ENCODE measurements at regions not wholly inside any gene's neighbourhood (a gene's known extent, or its start where the extent isn't known, plus 50 kb on each side); places are given as distances from the start of the nearest gene placed in this dataset.

GRCh38 chr18:39549144-39549543 lies 1983.5 kb upstream of the CELF4 start:
- DNase-seq (ENCODE audit: low read depth): no peak

DNA sequence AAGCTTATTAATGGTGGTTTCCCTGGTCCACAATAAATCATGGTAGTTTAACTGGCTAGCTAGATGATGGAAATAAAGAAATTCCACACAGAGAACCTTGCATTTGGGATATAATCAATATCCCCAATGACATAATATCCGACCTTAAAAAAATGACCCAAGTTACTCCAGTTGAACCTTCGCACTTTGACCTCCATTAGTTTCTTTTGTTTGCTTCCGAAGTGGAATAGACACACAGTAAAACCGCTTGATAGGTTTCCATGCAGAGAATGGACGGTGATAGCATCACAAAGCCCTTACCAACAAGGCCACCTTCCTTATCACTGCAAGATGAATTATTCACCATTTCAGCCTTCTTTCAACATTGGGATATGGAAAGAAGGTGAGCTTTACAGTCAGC lies 1966.1 kb upstream of the CELF4 start:
- DNase-seq (ENCODE audit: low read depth): no peak

DNA sequence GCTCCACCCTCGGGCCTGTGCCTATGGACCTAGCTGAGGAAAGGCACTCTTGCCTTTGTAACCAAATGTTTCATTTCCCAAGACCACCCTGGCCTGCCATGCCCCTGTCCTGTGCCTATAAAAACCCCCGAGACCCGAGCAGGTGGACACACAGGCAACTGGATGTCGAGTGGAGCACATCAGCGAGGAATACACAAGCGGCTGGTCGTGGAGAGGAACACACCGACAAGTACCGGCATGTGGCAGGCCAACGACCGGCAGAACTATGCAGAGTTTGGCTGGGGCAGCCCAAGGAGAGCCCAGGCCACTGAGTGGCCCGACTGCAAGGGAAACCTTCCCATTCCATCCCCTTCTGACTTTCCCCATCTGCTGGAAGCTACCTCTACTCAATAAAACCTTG lies 1963.8 kb upstream of the CELF4 start:
- no peak for DNase-seq (ENCODE audit: low read depth)

DNA sequence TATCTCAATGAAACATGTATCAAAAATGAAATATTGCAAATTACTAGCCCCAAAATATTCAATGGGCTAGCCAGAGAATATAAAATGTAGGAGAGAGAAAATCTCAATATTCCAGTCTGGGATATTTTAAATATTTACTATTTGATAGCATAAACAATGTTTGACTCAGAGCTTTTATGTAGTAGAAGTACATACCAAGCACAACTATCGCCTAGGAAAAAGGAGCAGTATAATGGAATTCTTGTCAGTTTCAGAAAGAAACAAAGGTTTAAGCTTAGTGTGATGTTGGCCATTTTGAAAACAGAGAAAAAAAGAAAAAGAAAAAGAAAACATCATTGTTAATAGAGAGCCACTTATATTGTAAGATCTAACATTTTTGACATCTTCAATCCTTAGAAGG lies 1961.9 kb upstream of the CELF4 start:
- DNase-seq (ENCODE audit: low read depth): no peak

DNA sequence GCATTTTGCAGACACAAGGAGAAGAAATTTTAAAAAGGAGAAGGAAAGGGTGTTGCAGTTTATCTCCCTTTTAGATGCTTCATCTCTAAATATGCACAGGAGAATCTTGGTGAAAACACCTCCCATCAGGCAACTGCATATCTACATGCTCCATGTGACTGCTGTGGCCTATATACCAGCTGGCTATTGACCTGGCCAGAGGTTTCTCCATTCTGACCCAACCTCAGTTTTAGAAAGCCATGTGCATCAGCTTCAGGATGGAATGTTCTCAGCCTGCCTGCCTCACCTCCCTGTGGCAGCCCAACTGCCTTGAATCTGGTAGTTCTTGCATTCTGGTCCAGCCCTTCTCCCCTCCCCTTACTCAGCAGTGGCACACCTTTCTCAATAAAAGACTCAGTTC lies 1958.8 kb upstream of the CELF4 start:
- no peak for DNase-seq (ENCODE audit: low read depth)

DNA sequence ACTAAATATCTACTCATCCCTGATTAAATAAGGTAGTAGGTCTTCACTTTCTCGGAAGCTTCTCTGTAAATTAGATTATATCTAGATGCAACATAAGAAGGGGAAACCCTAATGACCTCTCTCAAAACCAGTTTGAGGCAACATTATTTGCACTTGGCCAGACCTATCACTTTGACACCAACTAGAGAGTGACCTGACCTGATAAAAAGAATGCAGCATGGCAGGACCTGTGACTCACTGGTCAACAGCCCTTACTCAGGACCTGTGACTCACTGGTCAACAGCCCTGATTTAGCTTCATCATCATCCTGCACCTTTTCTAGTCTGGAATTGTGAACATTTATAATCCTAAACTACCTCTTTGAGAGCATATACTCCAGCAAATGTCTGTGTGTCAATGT lies 1957.7 kb upstream of the CELF4 start:
- DNase-seq (ENCODE audit: low read depth): peak; percentile 87

- DNase-seq (ENCODE audit: low read depth): peak; percentile 57
Measured at GRCh38 chr18:39521164-39521563, 1955.6 kb upstream of the CELF4 start.

GRCh38 chr18:39519741-39520140 lies 1954.1 kb upstream of the CELF4 start:
- peak; percentile 13 for DNase-seq (ENCODE audit: low read depth)

DNA sequence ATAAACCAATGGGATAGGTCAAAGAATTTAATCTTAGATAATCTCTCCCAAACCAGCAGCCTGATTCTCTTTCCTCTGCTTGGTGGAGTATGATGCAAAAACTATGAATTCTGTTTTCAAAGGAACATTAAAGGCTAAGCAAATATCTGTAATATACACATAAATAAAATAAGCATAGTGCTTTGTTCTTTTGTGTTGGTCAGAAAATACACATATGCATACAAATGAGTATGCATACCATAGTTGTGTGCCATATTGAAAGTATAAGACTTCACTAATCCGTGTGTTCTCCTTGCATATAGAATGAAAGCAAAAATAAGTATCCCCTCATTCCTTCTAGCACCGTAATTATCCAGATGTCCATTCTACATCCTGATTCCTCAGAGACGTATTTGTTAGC lies 1949.7 kb upstream of the CELF4 start:
- no peak for DNase-seq (ENCODE audit: low read depth)

- DNase-seq (ENCODE audit: low read depth): no peak
Measured at GRCh38 chr18:39513186-39513585, 1947.6 kb upstream of the CELF4 start.

- DNase-seq (ENCODE audit: low read depth): no peak
Measured at GRCh38 chr18:39506581-39507330, 1941.2 kb upstream of the CELF4 start.

GRCh38 chr18:39500306-39500705 lies 1934.7 kb upstream of the CELF4 start:
- no peak for DNase-seq (ENCODE audit: low read depth)

DNA sequence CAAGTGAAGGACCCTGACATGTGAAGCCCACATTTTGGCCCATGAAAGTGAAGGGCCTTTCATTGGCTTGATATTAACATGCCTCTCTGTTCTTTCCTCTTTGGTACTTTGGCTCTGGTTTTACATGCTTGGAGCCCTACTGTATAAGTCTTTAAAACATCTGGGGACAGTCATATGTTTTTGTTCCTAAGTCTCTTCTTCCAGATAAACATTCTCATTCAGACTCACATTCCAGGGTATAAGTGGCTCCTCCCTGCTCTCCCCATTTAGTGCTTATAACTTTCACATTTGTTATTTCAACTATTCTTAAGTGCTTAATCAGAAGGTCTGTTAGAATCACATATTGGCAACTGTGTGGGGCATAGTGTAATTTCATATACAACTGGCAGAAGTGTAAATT lies 1932.2 kb upstream of the CELF4 start:
- DNase-seq (ENCODE audit: low read depth): no peak

GRCh38 chr18:39496986-39497385 lies 1931.4 kb upstream of the CELF4 start:
- DNase-seq (ENCODE audit: low read depth): no peak

GRCh38 chr18:39494211-39494896 lies 1928.8 kb upstream of the CELF4 start:
- DNase-seq (ENCODE audit: low read depth): no peak

- DNase-seq (ENCODE audit: low read depth): no peak
Measured at GRCh38 chr18:39491408-39491807, 1925.8 kb upstream of the CELF4 start.

DNA sequence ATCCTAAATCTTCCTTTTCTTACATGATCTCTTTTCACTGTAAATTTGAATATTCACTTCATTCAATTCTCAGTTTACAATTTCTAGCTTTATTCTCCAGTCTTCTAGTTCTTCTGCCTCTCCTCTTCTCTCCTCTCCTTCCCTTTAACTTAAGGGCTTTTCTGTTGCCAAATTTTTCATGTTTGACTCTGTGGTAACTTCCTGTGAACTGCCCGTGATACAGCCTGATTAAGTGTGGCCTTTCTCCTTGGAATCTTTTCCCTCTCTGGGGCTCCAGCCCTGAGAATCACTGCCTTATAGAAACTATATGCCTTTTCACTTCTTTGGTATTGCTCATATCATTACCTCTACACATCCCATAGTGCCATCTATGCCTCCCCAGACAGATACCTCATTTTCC lies 1923.8 kb upstream of the CELF4 start:
- DNase-seq (ENCODE audit: low read depth): no peak

DNA sequence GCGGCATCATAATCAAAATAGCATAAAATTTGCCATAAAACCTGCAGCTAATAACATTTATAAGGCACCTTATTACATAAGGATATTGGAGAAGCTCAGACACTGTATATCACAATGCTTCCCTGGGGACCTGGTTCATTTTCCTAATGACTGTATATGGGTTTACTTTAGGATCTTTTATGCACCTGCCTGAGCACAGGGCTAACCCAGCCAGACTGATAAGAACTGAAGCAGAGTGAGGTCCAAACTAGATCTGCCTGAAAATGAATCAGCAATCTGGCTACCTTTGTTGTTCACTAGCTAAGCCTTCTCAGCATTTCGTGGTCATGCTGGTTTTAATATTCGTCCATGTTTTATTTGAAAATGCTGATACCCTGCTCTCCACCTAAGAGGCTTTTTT lies 1922.3 kb upstream of the CELF4 start:
- DNase-seq (ENCODE audit: low read depth): no peak

DNA sequence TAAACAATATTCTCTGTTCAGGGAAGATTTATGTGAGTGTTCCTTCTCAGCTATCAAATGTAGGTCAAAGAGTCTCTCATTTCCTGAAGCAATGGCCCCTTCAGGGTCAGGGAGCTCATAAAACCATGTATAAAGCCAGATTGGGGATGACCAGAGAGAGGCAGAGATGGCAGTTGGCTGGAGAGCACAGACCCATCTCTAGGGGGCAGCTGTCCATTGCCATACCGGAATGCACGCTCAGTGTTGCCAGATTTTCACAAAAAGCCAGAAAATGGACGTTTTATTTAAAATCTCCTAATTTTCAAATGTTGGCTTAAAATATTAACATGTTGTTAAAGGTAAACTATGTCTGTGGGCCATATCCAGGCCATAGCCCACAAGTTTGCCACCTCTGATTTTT lies 1920.7 kb upstream of the CELF4 start:
- no peak for DNase-seq (ENCODE audit: low read depth)

DNA sequence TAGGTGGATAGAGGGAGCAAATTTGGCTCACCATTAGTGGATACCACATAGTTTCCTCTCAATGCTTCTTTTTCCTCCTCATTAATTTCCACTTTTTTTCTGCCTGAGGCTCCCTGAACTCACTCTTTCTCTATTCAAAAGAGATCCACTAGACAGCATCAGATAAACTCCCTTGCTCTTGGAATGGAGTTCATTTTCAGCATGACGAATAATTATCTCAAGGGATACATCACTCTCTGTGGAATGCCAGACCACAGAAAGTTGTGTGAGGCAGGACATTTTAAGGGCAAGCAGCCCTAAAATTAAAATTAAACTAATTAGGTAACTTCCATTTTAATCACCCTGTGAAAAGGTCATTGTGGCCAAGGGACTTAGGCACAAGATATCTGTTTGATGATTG lies 1920.1 kb upstream of the CELF4 start:
- DNase-seq (ENCODE audit: low read depth): no peak

GRCh38 chr18:39481281-39481680 lies 1915.7 kb upstream of the CELF4 start:
- DNase-seq (ENCODE audit: low read depth): no peak

GRCh38 chr18:39480494-39481195 lies 1915.0 kb upstream of the CELF4 start:
- no peak for DNase-seq (ENCODE audit: low read depth)

DNA sequence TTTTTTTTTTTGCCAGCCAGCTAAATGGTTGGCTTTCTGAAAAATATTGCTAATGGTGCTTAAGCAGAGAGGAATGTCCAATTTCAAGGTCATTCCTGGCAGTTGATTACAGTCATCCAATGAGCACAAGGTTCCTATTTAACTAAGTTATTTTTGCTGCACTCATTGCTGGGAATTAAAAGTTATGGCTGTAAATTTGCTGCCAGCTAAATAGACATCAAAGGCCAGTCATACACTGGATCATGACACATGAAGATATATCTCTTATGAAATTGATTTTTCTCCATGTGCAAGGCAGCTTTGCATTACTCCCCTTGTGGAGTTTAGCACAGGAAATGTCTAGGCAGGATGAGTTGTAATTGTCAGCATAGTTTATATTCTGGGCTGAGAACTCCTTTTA lies 1898.4 kb upstream of the CELF4 start:
- DNase-seq (ENCODE audit: low read depth): no peak
